Fibroblast of the aortic adventitia (primary cell): ENCODE measurements at regions not wholly inside any gene's neighbourhood (a gene's known extent, or its start where the extent isn't known, plus 50 kb on each side); places are given as distances from the start of the nearest gene placed in this dataset.
"Not testable (repeated sequence)": the region's sequence is repeated elsewhere in the genome, so short reads cannot be mapped to it uniquely, and the experiment has no call there.

ENCODE experiments used
- DNase-seq: peaks from one replicate; pipeline ENCODE4 v3.0.0-alpha.2; 2010; ENCODE audit warnings: low read depth
- H3K4me3 ChIP-seq: 2 replicates; pipeline ENCODE4 v1.5.1; 2011; ENCODE audit warnings: low read depth, mild to moderate bottlenecking, control low read depth, low read length, moderate library complexity
- CTCF ChIP-seq: IDR thresholded peaks from 2 replicates; pipeline ENCODE4 v1.5.1; 2011; ENCODE audit warnings: mild to moderate bottlenecking, low read length, control low read depth, inconsistent platforms; ENCODE audit not compliant: insufficient read depth

DNA sequence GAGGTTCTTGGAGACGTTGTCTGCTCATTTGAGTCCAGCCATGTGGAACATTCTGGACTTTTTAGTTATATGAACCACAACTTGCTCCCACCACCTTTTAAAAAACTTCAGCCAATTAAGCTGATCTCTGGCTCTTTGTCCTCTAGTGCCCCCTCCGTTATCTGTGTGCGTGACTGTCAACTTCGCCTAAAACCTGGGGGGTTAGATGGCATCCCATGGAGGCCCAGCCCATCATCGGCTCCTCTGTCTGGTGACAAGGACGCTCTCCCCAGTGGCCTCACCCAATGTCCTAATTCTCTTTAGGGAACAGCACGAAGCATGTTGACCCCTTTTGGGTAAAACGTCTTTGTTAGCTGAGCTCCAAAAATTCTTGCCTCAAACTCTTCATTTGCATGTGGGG is 341.0 kb upstream of the TNRC6C start:
- DNase-seq, result no peak
- no peak for TF ChIP-seq CTCF
- no peak overlapping the region for H3K4me3 ChIP-seq

DNA sequence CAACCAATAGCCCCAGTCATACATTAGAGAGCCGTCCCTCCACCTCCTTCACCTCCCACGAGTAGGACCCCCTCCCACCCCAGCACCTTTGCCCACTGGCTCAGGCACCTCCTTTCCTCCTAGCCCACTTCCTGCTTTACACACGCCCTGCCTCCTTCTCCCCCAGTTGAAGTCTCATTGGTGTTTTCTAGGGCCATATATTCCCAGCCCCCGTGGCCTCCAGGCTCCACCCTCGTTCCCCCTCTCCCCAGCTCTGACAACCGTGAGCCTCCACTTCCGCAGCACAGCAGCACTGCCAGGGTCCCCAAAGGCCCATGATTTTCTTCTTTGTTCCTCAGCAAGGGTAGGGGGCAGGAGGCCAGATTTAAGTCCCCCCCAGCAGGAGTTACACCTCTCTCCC is 340.3 kb upstream of the TNRC6C start:
- H3K4me3 ChIP-seq, result no peak overlapping the region
- DNase-seq, result no peak
- TF ChIP-seq CTCF, result no peak

DNA sequence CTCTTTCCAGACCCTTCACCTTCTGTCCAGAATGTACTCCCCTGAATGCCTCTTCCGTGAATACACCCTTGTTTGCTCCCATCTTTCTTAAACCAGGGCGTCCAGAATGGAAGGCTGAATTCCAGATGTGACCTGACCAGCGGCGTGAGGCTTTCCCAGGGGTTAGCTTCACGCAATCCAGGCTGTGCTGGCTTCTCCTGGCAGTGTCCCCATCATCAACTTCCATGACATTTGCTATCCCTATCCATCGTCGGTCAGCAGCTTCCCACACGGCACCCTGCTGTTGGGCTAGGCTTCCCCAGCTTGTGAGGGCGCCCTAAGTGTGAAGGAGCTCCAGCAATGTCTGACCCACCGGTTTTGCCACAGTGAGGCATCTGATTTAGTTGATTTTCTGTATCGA is 339.8 kb upstream of the TNRC6C start:
- no peak for DNase-seq
- no peak overlapping the region for H3K4me3 ChIP-seq
- TF ChIP-seq CTCF, result no peak

- no peak for DNase-seq
- TF ChIP-seq CTCF, result no peak
- H3K4me3 ChIP-seq, result no peak overlapping the region
Measured at GRCh38 chr17:77619326-77619725, 339.2 kb upstream of the TNRC6C start.

DNA sequence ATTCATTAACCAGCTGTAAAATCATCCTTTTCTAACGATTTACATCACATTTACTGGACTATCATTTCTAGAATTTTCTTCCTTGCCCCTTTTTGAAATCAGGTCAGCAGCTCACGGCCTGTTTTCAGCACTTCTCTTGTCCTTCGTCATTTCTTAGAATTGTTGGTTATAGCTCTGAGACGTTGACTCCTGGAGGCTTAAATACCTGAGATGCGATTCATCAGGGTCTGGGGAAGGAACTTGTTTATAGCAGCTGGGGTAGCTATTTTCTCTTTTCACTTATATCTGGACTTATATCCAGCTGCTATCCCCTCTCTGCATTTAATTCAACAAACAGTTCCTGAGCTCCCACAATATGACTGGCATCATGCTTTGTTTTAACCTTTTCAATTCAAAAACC is 338.7 kb upstream of the TNRC6C start:
- peak; percentile 27 for DNase-seq
- no peak overlapping the region for H3K4me3 ChIP-seq
- no peak for TF ChIP-seq CTCF

GRCh38 chr17:77620282-77620681 is 338.2 kb upstream of the TNRC6C start:
- no peak for DNase-seq
- TF ChIP-seq CTCF, result no peak
- H3K4me3 ChIP-seq, result no peak overlapping the region

GRCh38 chr17:77622084-77622483 is 336.4 kb upstream of the TNRC6C start:
- not testable (repeated sequence) for H3K4me3 ChIP-seq, DNase-seq
